ENCODE measurements at regions not wholly inside any gene's neighbourhood (a gene's known extent, or its start where the extent isn't known, plus 50 kb on each side); places are given as distances from the start of the nearest gene placed in this dataset.

- in situ Hi-C loops (cut with MboI; ENCODE audit: low sequenced_read_pairs): no loop called here
Measured at GRCh38 chr18:39693359-39693758, 2127.8 kb upstream of the CELF4 start.

- in situ Hi-C loops (cut with MboI; ENCODE audit: low sequenced_read_pairs): no loop called here
Measured at GRCh38 chr18:39692367-39693015, 2126.9 kb upstream of the CELF4 start.

- in situ Hi-C loops (cut with MboI; ENCODE audit: low sequenced_read_pairs): no loop called here
Measured at GRCh38 chr18:39685303-39685902, 2119.8 kb upstream of the CELF4 start.

- in situ Hi-C loops (cut with MboI; ENCODE audit: low sequenced_read_pairs): no loop called here
Measured at GRCh38 chr18:39681061-39681460, 2115.5 kb upstream of the CELF4 start.

GRCh38 chr18:39675906-39676305 lies 2110.3 kb upstream of the CELF4 start:
- in situ Hi-C loops (cut with MboI; ENCODE audit: low sequenced_read_pairs): no loop called here

GRCh38 chr18:39675368-39675767 lies 2109.8 kb upstream of the CELF4 start:
- in situ Hi-C loops (cut with MboI; ENCODE audit: low sequenced_read_pairs): no loop called here

- in situ Hi-C loops (cut with MboI; ENCODE audit: low sequenced_read_pairs): no loop called here
Measured at GRCh38 chr18:39672171-39672570, 2106.6 kb upstream of the CELF4 start.

- in situ Hi-C loops (cut with MboI; ENCODE audit: low sequenced_read_pairs): no loop called here
Measured at GRCh38 chr18:39667905-39668304, 2102.3 kb upstream of the CELF4 start.

- in situ Hi-C loops (cut with MboI; ENCODE audit: low sequenced_read_pairs): no loop called here
Measured at GRCh38 chr18:39666541-39666940, 2100.9 kb upstream of the CELF4 start.

GRCh38 chr18:39661856-39662366 lies 2096.3 kb upstream of the CELF4 start:
- in situ Hi-C loops (cut with MboI; ENCODE audit: low sequenced_read_pairs): no loop called here

GRCh38 chr18:39660141-39660540 lies 2094.5 kb upstream of the CELF4 start:
- in situ Hi-C loops (cut with MboI; ENCODE audit: low sequenced_read_pairs): no loop called here

- in situ Hi-C loops (cut with MboI; ENCODE audit: low sequenced_read_pairs): no loop called here
Measured at GRCh38 chr18:39655341-39655740, 2089.7 kb upstream of the CELF4 start.

- in situ Hi-C loops (cut with MboI; ENCODE audit: low sequenced_read_pairs): no loop called here
Measured at GRCh38 chr18:39653221-39653620, 2087.6 kb upstream of the CELF4 start.

GRCh38 chr18:39648616-39649015 lies 2083.0 kb upstream of the CELF4 start:
- in situ Hi-C loops (cut with MboI; ENCODE audit: low sequenced_read_pairs): no loop called here

GRCh38 chr18:39647627-39648534 lies 2082.3 kb upstream of the CELF4 start:
- in situ Hi-C loops (cut with MboI; ENCODE audit: low sequenced_read_pairs): no loop called here

GRCh38 chr18:39638224-39638623 lies 2072.6 kb upstream of the CELF4 start:
- in situ Hi-C loops (cut with MboI; ENCODE audit: low sequenced_read_pairs): no loop called here

GRCh38 chr18:39636931-39637330 lies 2071.3 kb upstream of the CELF4 start:
- in situ Hi-C loops (cut with MboI; ENCODE audit: low sequenced_read_pairs): no loop called here

GRCh38 chr18:39635966-39636365 lies 2070.4 kb upstream of the CELF4 start:
- in situ Hi-C loops (cut with MboI; ENCODE audit: low sequenced_read_pairs): no loop called here

GRCh38 chr18:39635192-39635591 lies 2069.6 kb upstream of the CELF4 start:
- in situ Hi-C loops (cut with MboI; ENCODE audit: low sequenced_read_pairs): no loop called here

- in situ Hi-C loops (cut with MboI; ENCODE audit: low sequenced_read_pairs): no loop called here
Measured at GRCh38 chr18:39627936-39628335, 2062.3 kb upstream of the CELF4 start.

- in situ Hi-C loops (cut with MboI; ENCODE audit: low sequenced_read_pairs): no loop called here
Measured at GRCh38 chr18:39624961-39625360, 2059.4 kb upstream of the CELF4 start.

- in situ Hi-C loops (cut with MboI; ENCODE audit: low sequenced_read_pairs): no loop called here
Measured at GRCh38 chr18:39622431-39622830, 2056.8 kb upstream of the CELF4 start.

Data from HL-60/S4 treated with retinoic acid at 250 ng/mL for 4 days and 3 days (cell line).